Parathyroid adenoma (tissue), 2 donors: ENCODE measurements at regions not wholly inside any gene's neighbourhood (a gene's known extent, or its start where the extent isn't known, plus 50 kb on each side); places are given as distances from the start of the nearest gene placed in this dataset.

Experiments used
- H2AFZ ChIP-seq: fragments of 300-600 bp; sonication (generic); one replicate; pipeline ENCODE4 v1.7.0; 2017; ENCODE audit warnings: antibody characterized with exemption, mild to moderate bottlenecking
- H3K27ac ChIP-seq: fragments of 300-600 bp; sonication (generic); one replicate; pipeline ENCODE4 v1.7.0; 2017
- H3K27me3 ChIP-seq: fragments of 300-600 bp; sonication (generic); one replicate; pipeline ENCODE4 v1.7.0; 2017; ENCODE audit warnings: low read length; ENCODE audit not compliant: control insufficient read depth, insufficient read depth
- H3K36me3 ChIP-seq: fragments of 300-600 bp; sonication (generic); one replicate; pipeline ENCODE4 v1.7.0; 2017; ENCODE audit warnings: low read length; ENCODE audit not compliant: control insufficient read depth, insufficient read depth
- H3K4me1 ChIP-seq: fragments of 300-600 bp; sonication (generic); one replicate; pipeline ENCODE4 v1.7.0; 2017; ENCODE audit warnings: control low read depth
- H3K4me2 ChIP-seq: fragments of 300-600 bp; sonication (generic); one replicate; pipeline ENCODE4 v1.7.0; 2017; ENCODE audit warnings: low read length
- H3K4me3 ChIP-seq: fragments of 300-600 bp; sonication (generic); one replicate; pipeline ENCODE4 v1.7.0; 2017; ENCODE audit warnings: low read depth, low read length
- H3K79me2 ChIP-seq: fragments of 300-600 bp; sonication (generic); one replicate; pipeline ENCODE4 v1.7.0; 2017; ENCODE audit warnings: control low read depth
- H3K9ac ChIP-seq: fragments of 300-600 bp; sonication (generic); one replicate; pipeline ENCODE4 v1.7.0; 2017; ENCODE audit warnings: mild to moderate bottlenecking
- H3K9me3 ChIP-seq: fragments of 300-600 bp; sonication (generic); one replicate; pipeline ENCODE4 v1.7.0; 2017; ENCODE audit warnings: low read length; ENCODE audit not compliant: control insufficient read depth
- CTCF ChIP-seq: fragments of 300-600 bp; sonication (generic); IDR thresholded peaks from one replicate; pipeline ENCODE4 v1.7.0; 2017; ENCODE audit warnings: antibody characterized with exemption, mild to moderate bottlenecking
- donor health status: primary hyperparathyroidism.

DNA sequence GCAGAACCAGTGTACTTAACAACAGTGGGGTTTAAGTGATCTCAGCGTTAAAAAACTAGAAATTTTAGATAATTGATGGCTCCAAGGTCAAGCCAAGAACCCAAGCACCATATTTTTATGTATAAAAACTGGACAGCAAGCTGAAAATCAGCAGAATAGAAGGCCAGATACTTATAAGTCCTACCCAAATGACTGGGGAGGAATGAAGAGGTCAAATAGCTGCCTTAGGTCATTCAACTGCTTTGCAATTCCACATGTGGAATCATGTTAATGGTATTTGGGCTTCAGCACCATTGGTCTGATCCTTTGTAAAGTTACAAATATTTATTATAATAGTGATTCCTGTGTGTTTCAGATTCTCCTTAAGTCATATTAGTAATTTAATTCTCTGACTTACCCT, 108.4 kb downstream of the FAT3 start:
- Histone ChIP-seq H2AFZ (no peak overlapping the region), H3K27ac (no peak overlapping the region), H3K9ac (no peak overlapping the region), H3K79me2 (no peaks in the 10 kb centered on the region), H3K4me3 (no peak overlapping the region), H3K4me1 (no peaks in the 10 kb centered on the region), H3K9me3 (no peaks in the 10 kb centered on the region), H3K36me3 (no peaks in the 10 kb centered on the region), H3K4me2 (no peak overlapping the region), H3K27me3 (no peaks in the 10 kb centered on the region)
- no peak for TF ChIP-seq CTCF

DNA sequence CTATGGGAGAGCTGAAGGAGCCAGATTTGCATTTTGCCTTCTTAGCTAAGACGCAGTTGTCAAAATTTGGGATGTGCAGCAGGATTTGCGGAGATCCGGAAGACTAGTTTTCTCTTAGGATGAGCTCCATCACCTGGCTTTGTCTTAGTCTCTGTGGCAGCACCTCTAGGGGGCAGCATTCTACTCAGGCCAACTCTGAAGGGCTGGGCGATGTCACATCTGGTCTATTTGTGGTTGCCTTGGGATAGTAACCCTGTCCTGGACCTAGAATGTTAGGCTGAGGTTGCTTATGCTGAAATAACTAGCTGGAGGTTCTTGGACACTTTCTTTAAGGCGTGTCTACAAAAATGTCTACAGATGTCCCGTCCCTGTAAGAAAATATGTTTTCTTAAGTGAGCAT, 116.2 kb downstream of the FAT3 start:
- Histone ChIP-seq H3K27ac (no peak overlapping the region), H3K36me3 (no peaks in the 10 kb centered on the region), H3K9ac (no peak overlapping the region), H3K9me3 (no peaks in the 10 kb centered on the region), H3K27me3 (no peaks in the 10 kb centered on the region), H2AFZ (no peak overlapping the region), H3K4me3 (no peak overlapping the region), H3K79me2 (no peaks in the 10 kb centered on the region), H3K4me1 (no peaks in the 10 kb centered on the region), H3K4me2 (no peak overlapping the region)
- no peak for TF ChIP-seq CTCF

GRCh38 chr11:92342034-92342720, 117.6 kb downstream of the FAT3 start:
- H3K4me2 ChIP-seq, result no peak overlapping the region
- no peak overlapping the region for H3K9ac ChIP-seq
- H3K27me3 ChIP-seq, result no peaks in the 10 kb centered on the region
- no peaks in the 10 kb centered on the region for H3K4me1 ChIP-seq
- no peak overlapping the region for H3K4me3 ChIP-seq
- no peak overlapping the region for H2AFZ ChIP-seq
- TF ChIP-seq CTCF, result no peak
- H3K79me2 ChIP-seq, result no peaks in the 10 kb centered on the region
- H3K9me3 ChIP-seq, result no peaks in the 10 kb centered on the region
- H3K36me3 ChIP-seq, result no peaks in the 10 kb centered on the region
- no peak overlapping the region for H3K27ac ChIP-seq

DNA sequence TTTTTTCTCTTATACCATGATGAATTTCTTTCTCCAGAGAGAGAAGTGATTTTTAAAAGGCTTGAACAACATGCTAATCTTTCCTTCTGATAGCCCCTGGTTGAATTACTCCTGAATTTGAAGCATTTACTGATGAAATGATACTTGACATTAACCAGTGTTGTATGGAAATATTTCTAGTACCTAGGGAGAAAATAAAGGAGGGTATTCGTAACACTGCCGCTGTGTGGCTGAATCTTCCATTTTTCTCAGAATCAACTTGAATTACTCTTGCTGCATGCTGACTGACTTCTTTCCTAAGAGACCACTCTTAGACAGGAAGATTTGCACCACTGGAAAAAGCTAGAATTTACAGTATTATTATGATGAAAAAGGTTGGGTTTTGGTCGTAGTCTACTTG, 118.3 kb downstream of the FAT3 start:
- no peaks in the 10 kb centered on the region for H3K9me3 ChIP-seq
- no peaks in the 10 kb centered on the region for H3K79me2 ChIP-seq
- TF ChIP-seq CTCF, result no peak
- H3K4me2 ChIP-seq, result no peak overlapping the region
- H3K4me1 ChIP-seq, result no peaks in the 10 kb centered on the region
- no peak overlapping the region for H3K9ac ChIP-seq
- no peak overlapping the region for H3K4me3 ChIP-seq
- no peak overlapping the region for H2AFZ ChIP-seq
- H3K27me3 ChIP-seq, result no peaks in the 10 kb centered on the region
- H3K36me3 ChIP-seq, result no peaks in the 10 kb centered on the region
- H3K27ac ChIP-seq, result no peak overlapping the region

DNA sequence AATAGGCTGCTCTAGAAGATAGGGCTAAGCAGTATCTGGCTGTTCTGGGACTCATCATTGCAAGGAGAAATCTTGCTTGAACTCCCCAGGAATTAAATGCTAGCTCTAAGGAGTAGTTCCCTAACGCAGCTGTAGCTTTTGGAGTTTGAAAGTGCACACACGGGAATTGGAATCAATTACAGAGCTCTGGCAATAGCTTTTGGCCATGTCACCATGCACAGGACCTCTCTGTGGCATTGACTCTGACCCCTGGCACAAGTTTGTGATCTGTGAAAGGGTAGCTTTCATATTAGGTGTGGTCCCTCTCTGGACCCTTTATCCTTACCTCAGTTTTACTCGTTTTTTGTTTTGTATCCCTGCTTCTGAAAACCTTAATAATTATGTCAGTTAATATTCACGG, 121.6 kb downstream of the FAT3 start:
- Histone ChIP-seq H3K4me1 (no peaks in the 10 kb centered on the region), H3K79me2 (no peaks in the 10 kb centered on the region), H3K4me3 (no peak overlapping the region), H3K9me3 (no peaks in the 10 kb centered on the region), H3K36me3 (no peaks in the 10 kb centered on the region), H3K27me3 (no peaks in the 10 kb centered on the region), H3K9ac (no peak overlapping the region), H2AFZ (no peak overlapping the region), H3K27ac (no peak overlapping the region), H3K4me2 (no peak overlapping the region)
- no peak for TF ChIP-seq CTCF
